ENCODE measurements at regions not wholly inside any gene's neighbourhood (a gene's known extent, or its start where the extent isn't known, plus 50 kb on each side); places are given as distances from the start of the nearest gene placed in this dataset.

- H3K9ac ChIP-seq, result no peak overlapping the region
- no peak overlapping the region for H2AFZ ChIP-seq (ENCODE audit: low read depth)
- no peaks in the 10 kb centered on the region for H3F3A ChIP-seq (replicated peaks; ENCODE audit: insufficient read depth)
- no peak for DNase-seq
- WGBS (ENCODE audit: low lambda C conversion rate), result 2% methylated on average over 3 of the region's 3 CpGs
- H3K9me2 ChIP-seq, result no peaks in the 10 kb centered on the region
- ChIA-PET CTCF (no interaction called here), POLR2A (no interaction called here)
- H3K27me3 ChIP-seq (ENCODE audit: insufficient read depth), result peaks cover 18% of the 10 kb centered on the region
- H4K20me1 ChIP-seq (ENCODE audit: insufficient read depth), result no peaks in the 10 kb centered on the region
- H3K79me2 ChIP-seq (ENCODE audit: insufficient read depth), result no peaks in the 10 kb centered on the region
- no peak overlapping the region for H3K27ac ChIP-seq (ENCODE audit: low read depth in 2 of 2, low read length in 1 of 2)
- H3K36me3 ChIP-seq (replicated peaks in 1 of 2; ENCODE audit: control insufficient read depth in 1 of 2, insufficient read depth in 2 of 2, low read length in 1 of 2), result no peaks in the 10 kb centered on the region
- no peak overlapping the region for H3K4me3 ChIP-seq (ENCODE audit: low read depth in 2 of 2, low read length in 1 of 2)
- H3K4me1 ChIP-seq (ENCODE audit: control insufficient read depth in 1 of 2, insufficient read depth in 2 of 2, low read depth in 1 of 2, low read length in 1 of 2), result no peaks in the 10 kb centered on the region
- no peak for TF ChIP-seq POLR2AphosphoS5 (IDR thresholded peaks at IDR 0.05; ENCODE audit: low read depth, low read length)
- TF ChIP-seq MXI1 (IDR thresholded peaks at IDR 0.05; ENCODE audit: low read depth, low read length), result no peak
- no peak for TF ChIP-seq JUND (IDR thresholded peaks at IDR 0.05)
- no peak for TF ChIP-seq USF2 (IDR thresholded peaks at IDR 0.05; ENCODE audit: borderline replicate concordance, low read depth, low read length)
- no peak for TF ChIP-seq RXRA (IDR thresholded peaks at IDR 0.05; ENCODE audit: borderline replicate concordance, low read depth)
- no peak for TF ChIP-seq CHD2 (IDR thresholded peaks at IDR 0.05; ENCODE audit: low read length, partially characterized antibody)
- H3K4me2 ChIP-seq, result no peak overlapping the region
- H3K9me3 ChIP-seq, result no peaks in the 10 kb centered on the region
These were observed 52.4 kb upstream of the PARP11 start for GRCh38 chr12:3925621-3926020.

- H3K4me3 ChIP-seq (ENCODE audit: low read depth in 2 of 2, low read length in 1 of 2), result no peak overlapping the region
- DNase-seq, result no peak
- H3K9me3 ChIP-seq, result no peaks in the 10 kb centered on the region
- H3K9me2 ChIP-seq, result no peaks in the 10 kb centered on the region
- no peaks in the 10 kb centered on the region for H3K79me2 ChIP-seq (ENCODE audit: insufficient read depth)
- peaks cover 26% of the 10 kb centered on the region for H3K27me3 ChIP-seq (ENCODE audit: insufficient read depth)
- WGBS (ENCODE audit: low lambda C conversion rate), result 7% methylated on average over 3 of the region's 3 CpGs
- ChIA-PET POLR2A (no interaction called here), CTCF (no interaction called here)
- H3K36me3 ChIP-seq (replicated peaks in 1 of 2; ENCODE audit: control insufficient read depth in 1 of 2, insufficient read depth in 2 of 2, low read length in 1 of 2), result no peaks in the 10 kb centered on the region
- H3K4me1 ChIP-seq (ENCODE audit: control insufficient read depth in 1 of 2, insufficient read depth in 2 of 2, low read depth in 1 of 2, low read length in 1 of 2), result no peaks in the 10 kb centered on the region
- H4K20me1 ChIP-seq (ENCODE audit: insufficient read depth), result no peaks in the 10 kb centered on the region
- no peak overlapping the region for H3K27ac ChIP-seq (ENCODE audit: low read depth in 2 of 2, low read length in 1 of 2)
- no peak overlapping the region for H3K9ac ChIP-seq
- H3K4me2 ChIP-seq, result no peak overlapping the region
- H3F3A ChIP-seq (replicated peaks; ENCODE audit: insufficient read depth), result no peaks in the 10 kb centered on the region
- no peak overlapping the region for H2AFZ ChIP-seq (ENCODE audit: low read depth)
- TF ChIP-seq FOXJ3 (CRISPR knock-in tag; IDR thresholded peaks at IDR 0.05) (no peak), GATA2 (CRISPR knock-in tag; IDR thresholded peaks at IDR 0.05) (no peak), ELF1 (IDR thresholded peaks at IDR 0.05) (no peak), MAX (IDR thresholded peaks at IDR 0.05; ENCODE audit: low read depth) (no peak), GABPA (IDR thresholded peaks at IDR 0.05; ENCODE audit: low read depth) (no peak), RCOR1 (IDR thresholded peaks at IDR 0.05; ENCODE audit: low read length) (no peak), SMC3 (IDR thresholded peaks at IDR 0.05; ENCODE audit: low read depth, low read length) (no peak), FOXM1 (IDR thresholded peaks at IDR 0.05; ENCODE audit: low read depth) (no peak), RAD21 (IDR thresholded peaks at IDR 0.05; ENCODE audit: low read length) (no peak), JUND (IDR thresholded peaks at IDR 0.05) (no peak), EZH2phosphoT487 (IDR thresholded peaks at IDR 0.05; ENCODE audit: borderline replicate concordance, low read depth) (no peak), NRF1 (IDR thresholded peaks at IDR 0.05; ENCODE audit: low read depth, low read length) (no peak), TCF12 (IDR thresholded peaks at IDR 0.05) (no peak)
These were observed 51.6 kb upstream of the PARP11 start for GRCh38 chr12:3924761-3925160.
